HepG2 (cell line): ENCODE measurements at regions not wholly inside any gene's neighbourhood (a gene's known extent, or its start where the extent isn't known, plus 50 kb on each side); places are given as distances from the start of the nearest gene placed in this dataset.

ENCODE experiments used
- ATAC-seq: fragments of 200-7000 bp; cut with Tn5 transposase; 3 replicates; pipeline ENCODE4 v1.9.1; 2020; ENCODE audit warnings: mild to moderate bottlenecking, moderate library complexity
- BruUV-seq: library from RNA; stranded (reverse); fragments of 400-500 nt; replicated peaks from 2 replicates; lab custom pipeline; 2021; lab: Mats Ljungman, UMichigan
- CTCF ChIA-PET: fragments of 300-600 bp; formaldehyde crosslinking; extraction: SDS; loops from one replicate; lab custom pipeline; 2021; ENCODE audit warnings: low total read pairs, inconsistent platforms, low intra/inter-chr PET ratio; lab: Yijun Ruan, JAX
- POLR2A ChIA-PET: fragments of 350-600 bp; sonication (Branson Sonifier 250); formaldehyde crosslinking; loops from one replicate; lab custom pipeline; 2020; ENCODE audit warnings: antibody characterized with exemption, inconsistent platforms; lab: Yijun Ruan, JAX
- DNase-seq: peaks from one replicate; pipeline ENCODE4 v3.0.0-alpha.2; 2015; ENCODE audit warnings: low spot score
- FAIRE-seq: peaks from 3 replicates; lab custom pipeline; 2011; peaks lifted over from hg19 to GRCh38; lab: Jason Lieb, UNC
- H2AFZ ChIP-seq: one replicate; pipeline ENCODE4 v1.6.1; 2011; ENCODE audit warnings: low read length, inconsistent platforms
- H3K27ac ChIP-seq: fragments of 300-600 bp; 3 replicates; pipeline ENCODE4 v1.8.0; 2011; ENCODE audit warnings: mixed run types, mild to moderate bottlenecking, mixed read lengths, low read length, inconsistent platforms; ENCODE audit not compliant: insufficient read depth; ENCODE audit errors: extremely low read length
- H3K27me3 ChIP-seq, 2 experiments: fragments of 200-600 bp in 1 of 2; 2 replicates in 1 of 2; 3 replicates in 1 of 2; pipeline versions ENCODE4 v1.6.0 to v1.8.0; 2011; ENCODE audit warnings: low read length in 2 of 2, mild to moderate bottlenecking in 2 of 2, moderate library complexity in 2 of 2, inconsistent platforms in 1 of 2; ENCODE audit not compliant: insufficient read depth in 2 of 2, control insufficient read depth in 1 of 2
- H3K36me3 ChIP-seq, 2 experiments: fragments of 200-600 bp in 1 of 2; replicated peaks in 1 of 2; 2 replicates in 1 of 2; 3 replicates in 1 of 2; pipeline versions ENCODE4 v1.5.1 to v1.8.0; 2011; ENCODE audit warnings: low read length in 2 of 2, inconsistent platforms in 1 of 2; ENCODE audit not compliant: insufficient read depth in 2 of 2, control insufficient read depth in 1 of 2
- H3K4me1 ChIP-seq: 2 replicates; pipeline ENCODE4 v1.5.1; 2012; ENCODE audit warnings: low read length, inconsistent platforms; ENCODE audit not compliant: insufficient read depth
- H3K4me2 ChIP-seq: 2 replicates; pipeline ENCODE4 v1.6.0; 2011; ENCODE audit warnings: low read depth, low read length, inconsistent platforms
- H3K4me3 ChIP-seq, 3 experiments: fragments of 200-600 bp in 1 of 3; sonication (generic), shearing (Covaris generic) in 1 of 3; replicated peaks in 1 of 3; 2 replicates each; pipeline ENCODE4 v1.5.1; 2011 to 2016; ENCODE audit warnings: low read length in 3 of 3, inconsistent platforms in 2 of 3, low read depth in 2 of 3, mild to moderate bottlenecking in 2 of 3, control low read depth in 1 of 3, mixed read lengths in 1 of 3; ENCODE audit not compliant: insufficient read depth in 1 of 3
- H3K79me2 ChIP-seq: one replicate; pipeline ENCODE4 v1.6.1; 2011; ENCODE audit warnings: low read length, inconsistent platforms; ENCODE audit not compliant: insufficient read depth
- H3K9ac ChIP-seq: 2 replicates; pipeline ENCODE4 v1.6.0; 2011; ENCODE audit warnings: mild to moderate bottlenecking, low read depth, low read length, inconsistent platforms; ENCODE audit not compliant: insufficient read depth
- H3K9me3 ChIP-seq: 2 replicates; pipeline ENCODE4 v1.5.1; 2012; ENCODE audit warnings: mild to moderate bottlenecking, low read length
- H4K20me1 ChIP-seq: 2 replicates; pipeline ENCODE4 v1.6.0; 2011; ENCODE audit warnings: inconsistent platforms, mild to moderate bottlenecking, low read length, moderate library complexity; ENCODE audit not compliant: insufficient read depth
- CCDC6 ChIP-seq: sonication (generic); formaldehyde crosslinking; IDR thresholded peaks from 2 replicates; pipeline ENCODE4 v1.8.1; 2022; ENCODE audit warnings: mild to moderate bottlenecking, missing genetic modification reagents, moderate library complexity
- ETV6 ChIP-seq: sonication (generic); formaldehyde crosslinking; conservative IDR thresholded peaks from 2 replicates; pipeline ENCODE4 v1.4.0; 2020; ENCODE audit warnings: missing genetic modification reagents
- MAZ ChIP-seq, 2 experiments: sonication (generic) in 1 of 2; formaldehyde crosslinking in 1 of 2; IDR thresholded peaks; 2 replicates each; pipeline versions ENCODE4 v1.5.0 to v1.6.1; 2012 to 2020; ENCODE audit warnings: low read depth in 2 of 2, mild to moderate bottlenecking in 2 of 2, borderline replicate concordance in 1 of 2, improper control_type of control experiment in 1 of 2, low read length in 1 of 2, missing genetic modification reagents in 1 of 2, moderate library complexity in 1 of 2
- REPIN1 ChIP-seq: sonication (generic); formaldehyde crosslinking; IDR thresholded peaks from 2 replicates; pipeline ENCODE4 v1.8.0; 2022; ENCODE audit warnings: missing genetic modification reagents, low read depth, mild to moderate bottlenecking, borderline replicate concordance
- SIX4 ChIP-seq: sonication (generic); formaldehyde crosslinking; IDR thresholded peaks from 2 replicates; pipeline ENCODE4 v1.4.0; 2020; ENCODE audit warnings: missing genetic modification reagents
- SP140L ChIP-seq: sonication (generic); formaldehyde crosslinking; IDR thresholded peaks from 2 replicates; pipeline ENCODE4 v1.4.0; 2020; ENCODE audit warnings: missing genetic modification reagents, borderline replicate concordance
- ZHX1 ChIP-seq: sonication (generic); formaldehyde crosslinking; IDR thresholded peaks from 2 replicates; pipeline ENCODE4 v1.8.1; 2022; ENCODE audit warnings: low read depth, mild to moderate bottlenecking, missing genetic modification reagents
- ZNF124 ChIP-seq: sonication (generic); formaldehyde crosslinking; IDR thresholded peaks from 2 replicates; pipeline ENCODE4 v1.4.0; 2020; ENCODE audit warnings: missing genetic modification reagents
- ZNF275 ChIP-seq: sonication (generic); formaldehyde crosslinking; IDR thresholded peaks from 2 replicates; pipeline ENCODE4 v1.8.0; 2022; ENCODE audit warnings: missing genetic modification reagents, mild to moderate bottlenecking, inconsistent platforms, borderline replicate concordance
- ZNF510 ChIP-seq: sonication (generic); formaldehyde crosslinking; IDR thresholded peaks from 2 replicates; pipeline ENCODE4 v1.4.0; 2020; ENCODE audit warnings: low read depth, mild to moderate bottlenecking, missing genetic modification reagents
- ZNF547 ChIP-seq: sonication (generic); formaldehyde crosslinking; IDR thresholded peaks from 2 replicates; pipeline ENCODE4 v1.5.1; 2020; ENCODE audit warnings: mild to moderate bottlenecking, missing genetic modification reagents
- WGBS: methylation state at CpG from one replicate; pipeline ENCODE4 v1.1.6; 2017; ENCODE audit warnings: low lambda C conversion rate; 5-methylcytosine and 5-hydroxymethylcytosine counted together
- in situ Hi-C: cut with HindIII; loops from 2 replicates; pipeline ENCODE4 v1.10.0; 2017; ENCODE audit warnings: low pct_unique_long_range_greater_than_20kb; ENCODE audit not compliant: extremely low pct_ligation_motif_present
- intact Hi-C: fragments of 100-400 bp; cut with micrococcal nuclease; formaldehyde crosslinking; loops from one replicate; pipeline ENCODE4 v1.10.0; 2022; ENCODE audit not compliant: unreplicated experiment

- no peak for TF ChIP-seq ZNF124 (CRISPR knock-in tag)
- no peak for TF ChIP-seq ZNF510 (CRISPR knock-in tag)
- no peak for TF ChIP-seq SIX4
Observed at GRCh38 chr7:22601812-22602565, 102.0 kb upstream of the STEAP1B start (continued).

GRCh38 chr7:22601408-22601807 lies 101.4 kb upstream of the STEAP1B start:
- H3K27me3 ChIP-seq = peaks cover 0 to 4% of the 10 kb centered on the region in 2 experiments; a peak in 1 of 5 replicates
- no peaks in the 10 kb centered on the region for H3K36me3 ChIP-seq
- H3K79me2 ChIP-seq = no peaks in the 10 kb centered on the region
- TF ChIP-seq CCDC6 (CRISPR knock-in tag) (no peak), ZNF547 (CRISPR knock-in tag) (no peak)
- DNase-seq = no peak
- no peaks in the 10 kb centered on the region for H4K20me1 ChIP-seq
- CTCF ChIA-PET = no interaction called here
- H3K9ac ChIP-seq = no peak overlapping the region
- no peaks in the 10 kb centered on the region for H3K9me3 ChIP-seq
- ATAC-seq = no peak
- H2AFZ ChIP-seq = no peak overlapping the region
- no peaks in the 10 kb centered on the region for H3K4me1 ChIP-seq
- intact Hi-C loops = no loop called here
- H3K27ac ChIP-seq = no peak overlapping the region
- FAIRE-seq = no peak
- in situ Hi-C loops = no loop called here
- H3K4me3 ChIP-seq = no peak overlapping the region
- no peak overlapping the region for H3K4me2 ChIP-seq
- POLR2A ChIA-PET = no interaction called here
- no TSS peak for BruUV-seq

GRCh38 chr7:22601003-22601402 lies 101.0 kb upstream of the STEAP1B start:
- Histone ChIP-seq H3K4me3 (no peak overlapping the region), H2AFZ (no peak overlapping the region), H3K36me3 (no peaks in the 10 kb centered on the region), H3K27ac (no peak overlapping the region), H3K4me2 (no peak overlapping the region), H3K9ac (no peak overlapping the region), H3K79me2 (no peaks in the 10 kb centered on the region), H4K20me1 (no peaks in the 10 kb centered on the region), H3K27me3 (peaks cover 0 to 4% of the 10 kb centered on the region in 2 experiments; a peak in 1 of 5 replicates), H3K4me1 (no peaks in the 10 kb centered on the region), H3K9me3 (no peaks in the 10 kb centered on the region)
- TF ChIP-seq ETV6 (CRISPR knock-in tag) = no peak
- TF ChIP-seq MAZ (IDR thresholded peaks at IDR 0.05; ENCODE audit: borderline replicate concordance, low read depth, low read length) = no peak
- no peak for TF ChIP-seq MAZ (CRISPR knock-in tag; IDR thresholded peaks at IDR 0.05; ENCODE audit: low read depth)
- TF ChIP-seq ZHX1 (CRISPR knock-in tag) = no peak
- TF ChIP-seq SP140L = no peak
- TF ChIP-seq REPIN1 (CRISPR knock-in tag) = no peak
- TF ChIP-seq ZNF275 (CRISPR knock-in tag) = no peak
- ChIA-PET CTCF (no interaction called here), POLR2A (no interaction called here)
- BruUV-seq = no TSS peak
- intact Hi-C loops = no loop called here
- ATAC-seq = no peak
- WGBS = 49% methylated on average over 5 of the region's 5 CpGs
- no peak for DNase-seq
- in situ Hi-C loops = no loop called here
- FAIRE-seq = no peak
